NK-92 (cell line): ENCODE measurements at regions not wholly inside any gene's neighbourhood (a gene's known extent, or its start where the extent isn't known, plus 50 kb on each side); places are given as distances from the start of the nearest gene placed in this dataset.
"Not testable (repeated sequence)": the region's sequence is repeated elsewhere in the genome, so short reads cannot be mapped to it uniquely, and the experiment has no call there.

ENCODE experiments used
- DNase-seq: peaks from one replicate; lab custom pipeline; 2025; ENCODE audit not compliant: unreplicated experiment; lab: John Stamatoyannopoulos, UW

- DNase-seq: no peak
Measured at GRCh38 chr22:25482868-25483639, 81.4 kb upstream of the GRK3 start.

GRCh38 chr22:25483931-25484330 lies 80.5 kb upstream of the GRK3 start:
- DNase-seq: no peak

- no peak for DNase-seq
Measured at GRCh38 chr22:25484521-25485315, 79.8 kb upstream of the GRK3 start.

GRCh38 chr22:25485626-25486545 lies 78.6 kb upstream of the GRK3 start:
- DNase-seq: no peak

- no peak for DNase-seq
Measured at GRCh38 chr22:25487508-25487907, 77.0 kb upstream of the GRK3 start.

GRCh38 chr22:25488244-25489020 lies 76.0 kb upstream of the GRK3 start:
- no peak for DNase-seq

- no peak for DNase-seq
Measured at GRCh38 chr22:25489947-25490346, 74.5 kb upstream of the GRK3 start.

- DNase-seq: no peak
Measured at GRCh38 chr22:25490896-25491295, 73.6 kb upstream of the GRK3 start.

GRCh38 chr22:25492162-25492561 lies 72.3 kb upstream of the GRK3 start:
- DNase-seq: no peak

- DNase-seq: no peak
Measured at GRCh38 chr22:25492841-25493734, 71.4 kb upstream of the GRK3 start.

- no peak for DNase-seq
Measured at GRCh38 chr22:25493794-25494193, 70.7 kb upstream of the GRK3 start.

GRCh38 chr22:25494774-25495173 lies 69.7 kb upstream of the GRK3 start:
- DNase-seq: no peak

GRCh38 chr22:25495285-25495684 lies 69.2 kb upstream of the GRK3 start:
- no peak for DNase-seq

- DNase-seq: no peak
Measured at GRCh38 chr22:25496396-25497064, 67.9 kb upstream of the GRK3 start.

GRCh38 chr22:25497181-25497641 lies 67.3 kb upstream of the GRK3 start:
- DNase-seq: no peak

GRCh38 chr22:25497716-25498115 lies 66.8 kb upstream of the GRK3 start:
- DNase-seq: no peak

GRCh38 chr22:25500671-25501070 lies 63.8 kb upstream of the GRK3 start:
- not testable (repeated sequence) for DNase-seq

GRCh38 chr22:25504017-25504416 lies 60.5 kb upstream of the GRK3 start:
- not testable (repeated sequence) for DNase-seq

- DNase-seq: no peak
Measured at GRCh38 chr22:25508161-25508560, 56.3 kb upstream of the GRK3 start.
